Hepatocyte (in vitro differentiated cells): ENCODE measurements at regions not wholly inside any gene's neighbourhood (a gene's known extent, or its start where the extent isn't known, plus 50 kb on each side); places are given as distances from the start of the nearest gene placed in this dataset.

Experiments used
- EZH2 ChIP-seq: fragments of 200-600 bp; sonication (generic); IDR thresholded peaks from 2 replicates; pipeline ENCODE4 v1.6.1; 2016; ENCODE audit warnings: antibody characterized with exemption, mild to moderate bottlenecking, borderline replicate concordance
- TF ChIP-seq, protein P1 (sequence below): fragments of 200-600 bp; sonication (generic); IDR thresholded peaks from 2 replicates; pipeline ENCODE4 v1.5.1; 2016; ENCODE audit warnings: antibody characterized with exemption, mild to moderate bottlenecking; ENCODE audit not compliant: poor library complexity

DNA sequence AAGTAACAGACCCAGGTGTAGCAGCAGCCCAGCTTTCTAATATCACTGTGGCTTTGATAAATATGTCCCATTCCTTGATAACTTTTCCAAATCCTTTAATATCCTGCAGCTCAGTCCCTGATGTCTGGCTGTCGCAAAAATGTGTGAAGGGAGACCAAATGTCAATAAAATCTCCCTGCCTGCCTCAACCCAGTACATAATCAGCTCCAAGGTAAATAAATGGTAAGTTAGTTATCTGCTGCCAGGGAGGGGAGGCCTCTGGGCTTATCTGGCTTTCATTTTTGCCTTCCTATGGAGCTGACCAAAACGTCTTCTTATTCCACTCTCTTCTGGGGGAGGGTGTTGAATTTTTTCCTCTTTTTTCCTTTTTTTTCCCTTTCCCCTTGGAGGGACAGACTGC is 630.6 kb downstream of the MID1IP1 start:
- TF ChIP-seq EZH2 = no peak
- TF ChIP-seq, protein P1, sequence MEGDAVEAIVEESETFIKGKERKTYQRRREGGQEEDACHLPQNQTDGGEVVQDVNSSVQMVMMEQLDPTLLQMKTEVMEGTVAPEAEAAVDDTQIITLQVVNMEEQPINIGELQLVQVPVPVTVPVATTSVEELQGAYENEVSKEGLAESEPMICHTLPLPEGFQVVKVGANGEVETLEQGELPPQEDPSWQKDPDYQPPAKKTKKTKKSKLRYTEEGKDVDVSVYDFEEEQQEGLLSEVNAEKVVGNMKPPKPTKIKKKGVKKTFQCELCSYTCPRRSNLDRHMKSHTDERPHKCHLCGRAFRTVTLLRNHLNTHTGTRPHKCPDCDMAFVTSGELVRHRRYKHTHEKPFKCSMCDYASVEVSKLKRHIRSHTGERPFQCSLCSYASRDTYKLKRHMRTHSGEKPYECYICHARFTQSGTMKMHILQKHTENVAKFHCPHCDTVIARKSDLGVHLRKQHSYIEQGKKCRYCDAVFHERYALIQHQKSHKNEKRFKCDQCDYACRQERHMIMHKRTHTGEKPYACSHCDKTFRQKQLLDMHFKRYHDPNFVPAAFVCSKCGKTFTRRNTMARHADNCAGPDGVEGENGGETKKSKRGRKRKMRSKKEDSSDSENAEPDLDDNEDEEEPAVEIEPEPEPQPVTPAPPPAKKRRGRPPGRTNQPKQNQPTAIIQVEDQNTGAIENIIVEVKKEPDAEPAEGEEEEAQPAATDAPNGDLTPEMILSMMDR = no peak
